Stimulated activated CD4-positive, alpha-beta T cell treated with anti-CD3 and anti-CD28 coated beads, Interleukin-15, amount 100 ng/mL, for 48 hours (primary cell): ENCODE measurements at regions not wholly inside any gene's neighbourhood (a gene's known extent, or its start where the extent isn't known, plus 50 kb on each side); places are given as distances from the start of the nearest gene placed in this dataset.
"Not testable (repeated sequence)": the region's sequence is repeated elsewhere in the genome, so short reads cannot be mapped to it uniquely, and the experiment has no call there.

Source experiments
- DNase-seq, 2 donors: peaks; one replicate each; pipeline ENCODE4 v3.0.0-alpha.2; 2020; ENCODE audit warnings: low read depth in 2 of 2

GRCh38 chr10:105550453-105550852 is 909.4 kb downstream of the SORCS3 start:
- not testable (repeated sequence) for DNase-seq

DNA sequence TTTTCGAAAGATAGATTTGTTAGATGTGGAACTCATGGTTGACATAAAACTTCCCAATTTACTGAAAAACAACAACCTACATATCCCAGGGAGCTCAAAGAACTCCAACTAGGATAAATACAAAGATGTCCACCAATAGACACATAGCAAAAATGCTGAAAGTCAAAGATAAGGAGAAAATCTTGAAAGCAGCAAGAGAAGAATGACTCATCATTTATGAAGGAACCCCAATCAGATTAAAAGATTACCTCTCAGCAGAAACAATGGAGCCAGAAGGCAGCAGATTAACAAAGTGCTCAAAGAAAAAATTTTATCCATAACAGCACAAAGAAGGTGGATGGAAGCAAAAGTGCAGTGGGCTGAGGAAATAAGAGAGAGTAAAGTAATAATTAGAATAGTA is 908.6 kb downstream of the SORCS3 start:
- no peak for DNase-seq

GRCh38 chr10:105545101-105545500 is 904.0 kb downstream of the SORCS3 start:
- DNase-seq, result no peak

DNA sequence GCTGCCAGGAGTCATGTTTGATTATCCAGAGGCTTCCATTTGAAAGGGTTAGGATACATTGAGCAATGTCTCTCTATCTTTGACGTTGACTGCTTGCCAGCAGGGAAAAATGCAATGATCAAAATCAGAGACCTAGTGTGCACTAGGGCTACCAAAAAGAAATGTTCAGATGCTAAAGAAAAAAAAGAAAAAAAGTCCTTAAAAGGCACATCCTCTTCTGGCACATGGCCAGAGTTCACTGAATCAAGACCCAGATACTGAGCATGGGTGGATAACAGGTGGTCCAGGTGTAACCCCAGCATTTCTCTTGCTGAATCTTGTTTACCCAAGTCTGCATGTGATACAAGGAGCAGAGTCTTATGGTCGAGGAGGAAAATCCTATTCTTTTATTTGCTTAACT is 899.3 kb downstream of the SORCS3 start:
- DNase-seq, result no peak

GRCh38 chr10:105538874-105539273 is 897.8 kb downstream of the SORCS3 start:
- DNase-seq, result no peak

- no peak for DNase-seq
These were observed 894.4 kb downstream of the SORCS3 start for GRCh38 chr10:105535478-105535877.

DNA sequence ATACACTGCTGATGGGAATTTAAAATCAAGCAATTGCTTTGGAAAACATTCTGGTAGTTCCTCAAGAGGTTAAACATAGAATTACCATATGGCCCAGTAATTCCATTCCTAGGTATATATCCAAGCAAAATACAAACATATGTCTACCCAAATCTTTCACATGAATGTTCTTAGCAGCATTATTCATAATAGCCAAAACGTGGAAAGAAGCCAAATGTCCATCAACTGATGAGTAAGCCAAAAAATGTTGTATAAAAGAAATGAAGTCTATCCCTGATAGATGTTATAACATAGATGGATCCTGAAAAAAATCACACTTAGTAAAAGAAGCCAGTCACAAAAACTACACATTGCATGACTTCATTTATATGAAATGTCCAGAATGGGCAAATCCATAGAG is 893.0 kb downstream of the SORCS3 start:
- DNase-seq, result no peak

DNA sequence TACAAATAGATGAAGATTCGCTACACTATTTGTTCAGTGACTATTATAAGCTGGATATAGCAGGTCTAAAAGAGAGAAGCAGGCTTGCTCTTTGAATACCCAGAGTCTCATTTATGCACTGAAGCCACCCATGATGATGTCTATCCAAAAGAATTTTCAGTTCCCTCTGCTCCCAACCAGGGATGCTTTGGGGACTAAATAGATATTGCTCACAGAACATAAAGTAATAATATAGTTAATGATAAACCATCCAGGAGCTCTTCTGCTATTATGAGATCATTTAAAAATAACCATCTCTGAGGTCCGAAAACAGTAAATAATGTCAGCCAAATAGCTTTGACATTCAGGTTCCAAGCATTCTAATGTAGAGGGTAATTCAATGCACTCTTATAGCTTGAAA is 875.4 kb downstream of the SORCS3 start:
- DNase-seq, result no peak

DNA sequence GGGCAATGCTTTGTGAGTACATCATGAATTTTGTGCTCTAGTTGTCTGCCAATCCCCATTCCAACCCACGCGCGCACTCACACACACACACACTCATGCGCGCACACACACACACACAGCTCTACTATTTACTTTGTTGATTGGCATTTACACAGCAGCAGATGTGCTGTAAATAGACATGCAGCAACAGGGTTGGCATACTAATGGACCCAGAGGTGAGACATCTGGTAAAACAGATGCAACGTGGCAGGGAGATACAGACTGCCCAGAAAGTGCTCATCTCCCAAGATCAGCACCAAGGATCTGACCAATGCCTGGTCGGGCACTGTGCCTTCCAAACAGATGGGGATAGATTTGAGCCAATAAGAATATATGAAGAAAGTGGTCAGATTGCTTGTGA is 873.0 kb downstream of the SORCS3 start:
- no peak for DNase-seq

DNA sequence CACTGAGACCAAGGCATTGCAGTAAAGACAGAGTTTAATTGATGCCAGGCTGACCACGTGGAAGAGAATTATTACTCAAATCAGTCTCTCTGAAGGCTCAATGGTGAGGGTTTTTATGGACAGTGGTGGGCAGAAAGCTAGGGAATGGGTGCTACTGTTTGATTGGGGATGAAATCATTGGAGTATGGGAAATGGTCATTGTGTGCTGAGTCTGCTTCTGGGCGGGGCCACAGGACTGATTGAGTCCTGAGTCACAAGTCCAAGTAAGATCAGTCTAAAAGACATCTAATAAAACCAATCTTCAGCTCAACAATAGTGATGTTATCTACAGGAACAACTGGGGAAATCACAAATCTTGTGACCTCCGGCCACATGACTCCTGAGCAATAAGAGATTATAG is 868.4 kb downstream of the SORCS3 start:
- DNase-seq, result no peak

DNA sequence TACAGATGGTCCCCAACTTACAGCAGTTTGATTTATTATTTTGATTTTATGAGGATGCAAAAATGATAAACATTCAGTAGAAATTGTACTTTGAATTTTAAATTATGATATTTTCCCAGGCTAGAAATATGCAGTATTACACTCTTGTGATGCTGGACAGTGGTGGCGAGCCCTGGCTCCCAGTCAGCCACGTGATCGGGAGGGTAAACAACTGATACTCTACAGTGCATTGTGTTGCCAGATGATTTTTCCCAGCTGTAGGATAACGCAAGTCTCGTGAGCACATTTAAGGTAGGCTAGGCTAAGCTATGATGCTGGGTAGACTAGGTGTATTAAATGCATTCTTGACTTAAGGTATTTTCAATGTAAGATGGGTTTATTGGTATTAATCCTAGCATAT is 865.2 kb downstream of the SORCS3 start:
- DNase-seq, result no peak

GRCh38 chr10:105503714-105504113 is 862.6 kb downstream of the SORCS3 start:
- DNase-seq, result no peak

- DNase-seq, result no peak
These were observed 861.0 kb downstream of the SORCS3 start for GRCh38 chr10:105502058-105502457.

- DNase-seq, result no peak
These were observed 853.9 kb downstream of the SORCS3 start for GRCh38 chr10:105494944-105495343.

- no peak for DNase-seq
These were observed 853.2 kb downstream of the SORCS3 start for GRCh38 chr10:105494303-105494702.

- no peak for DNase-seq
These were observed 832.1 kb downstream of the SORCS3 start for GRCh38 chr10:105473170-105473569.

DNA sequence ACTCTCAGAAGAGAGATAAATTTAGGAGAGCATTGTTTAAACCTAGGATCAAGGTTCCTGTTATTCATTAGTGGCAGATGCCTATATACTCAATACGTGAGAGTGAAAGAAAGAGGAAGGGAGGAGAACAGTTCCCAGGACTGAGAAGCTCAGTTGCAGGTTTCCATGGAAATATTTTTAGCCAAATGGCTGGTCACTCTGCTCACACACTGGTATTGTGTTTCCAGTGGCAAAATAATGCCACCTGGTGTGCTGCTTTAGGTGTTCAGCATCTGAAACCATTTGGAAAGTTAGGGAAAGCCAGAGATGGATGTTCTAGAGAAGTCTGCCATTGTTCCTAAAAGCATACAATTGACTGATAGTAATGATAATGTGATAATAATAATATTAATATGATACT is 827.7 kb downstream of the SORCS3 start:
- DNase-seq, result no peak

DNA sequence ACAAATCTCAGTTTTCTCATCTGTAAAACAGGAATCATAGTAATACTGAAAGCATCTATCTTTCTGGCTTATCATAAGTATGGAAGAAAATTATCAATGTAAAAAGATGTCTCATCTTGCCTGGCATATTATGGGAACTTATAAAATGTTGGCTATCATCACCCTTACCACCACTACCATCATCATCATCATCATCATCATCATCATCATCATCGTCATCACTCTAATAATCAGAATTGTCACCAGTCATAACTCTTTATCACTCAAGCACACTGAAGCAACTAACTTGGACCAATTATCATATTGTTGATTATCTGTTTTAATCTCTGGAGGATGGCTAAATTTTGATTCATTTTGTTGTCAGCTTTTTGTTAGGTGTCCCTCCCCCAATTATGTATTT is 825.4 kb downstream of the SORCS3 start:
- no peak for DNase-seq

DNA sequence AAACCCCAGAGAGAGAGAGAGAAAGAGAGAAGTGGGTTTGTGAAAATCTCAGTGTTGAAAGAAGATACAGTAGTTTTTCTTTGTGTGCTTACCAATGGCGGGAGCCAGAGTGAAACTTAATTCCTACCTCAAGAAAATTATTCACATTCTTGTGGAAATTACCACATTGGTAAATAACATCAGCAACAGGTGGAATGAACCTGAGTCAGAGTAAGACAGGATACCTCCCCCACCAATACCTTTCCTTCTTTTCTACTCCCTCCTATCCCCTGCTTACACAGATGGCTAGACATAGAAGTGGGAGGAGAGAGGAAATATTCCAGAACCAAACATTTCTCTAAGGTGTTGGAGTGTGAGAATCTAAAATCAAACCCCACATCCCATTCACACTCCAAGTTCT is 793.9 kb downstream of the SORCS3 start:
- DNase-seq, result no peak

GRCh38 chr10:105413997-105414396 is 772.9 kb downstream of the SORCS3 start:
- DNase-seq, result no peak

GRCh38 chr10:105409370-105409769 is 768.3 kb downstream of the SORCS3 start:
- no peak for DNase-seq

DNA sequence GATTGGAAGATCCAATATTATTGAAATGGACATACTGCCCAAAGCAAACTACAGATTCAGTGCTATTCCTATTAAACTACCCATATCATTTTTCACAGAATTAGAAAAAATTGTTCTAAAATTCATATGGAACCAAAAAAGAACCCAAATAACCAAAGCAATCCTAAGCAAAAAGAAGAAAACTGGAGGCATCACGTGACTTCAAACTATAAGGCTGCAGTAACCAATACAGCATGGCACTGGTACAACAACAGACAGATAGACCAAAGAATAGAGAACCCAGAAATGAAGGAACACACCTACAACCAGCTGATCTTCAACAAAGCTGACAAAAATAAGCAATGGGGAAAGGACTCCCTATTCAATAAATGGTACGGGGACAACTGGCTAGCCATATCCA is 765.4 kb downstream of the SORCS3 start:
- DNase-seq, result no peak

DNA sequence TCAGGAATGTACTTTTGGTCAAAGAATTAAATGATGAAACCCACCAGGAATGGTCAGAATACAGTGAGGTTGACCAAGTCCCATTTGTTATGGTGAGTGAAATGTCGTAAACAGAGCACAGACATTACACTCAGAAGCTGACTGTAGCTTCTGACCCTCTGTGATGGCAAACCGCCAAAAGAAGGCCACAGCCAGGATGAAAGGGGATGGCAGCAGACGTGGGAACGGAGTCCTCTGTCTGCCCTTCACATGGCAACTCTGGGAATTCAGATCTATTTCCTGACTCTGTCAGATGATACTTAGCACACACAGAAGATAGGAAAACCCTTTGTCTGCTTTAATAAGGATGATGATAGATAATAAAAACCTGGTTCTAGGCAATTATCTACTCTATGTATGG is 757.1 kb downstream of the SORCS3 start:
- DNase-seq, result no peak

GRCh38 chr10:105391670-105392351 is 750.7 kb downstream of the SORCS3 start:
- no peak for DNase-seq
